GM12878 (cell line): ENCODE measurements at regions not wholly inside any gene's neighbourhood (a gene's known extent, or its start where the extent isn't known, plus 50 kb on each side); places are given as distances from the start of the nearest gene placed in this dataset.

Experiments
- ATF2 ChIP-seq: IDR thresholded peaks from 2 replicates; pipeline ENCODE4 v1.6.1; 2012; ENCODE audit warnings: low read length, inconsistent platforms
- BCL3 ChIP-seq: IDR thresholded peaks from 2 replicates; pipeline ENCODE4 v1.6.1; 2011; ENCODE audit warnings: borderline replicate concordance, low read depth, mild to moderate bottlenecking, moderate library complexity, low read length; ENCODE audit not compliant: insufficient read depth, poor library complexity, severe bottlenecking
- EED ChIP-seq: sonication (generic); IDR thresholded peaks from 2 replicates; pipeline ENCODE4 v1.6.1; 2016; ENCODE audit warnings: antibody characterized with exemption, low read depth
- EP300 ChIP-seq, 2 experiments: fragments of 150-350 bp in 1 of 2; IDR thresholded peaks; 2 replicates each; pipeline ENCODE4 v1.6.1; 2011 to 2012; ENCODE audit warnings: low read depth in 2 of 2, low read length in 2 of 2, borderline replicate concordance in 1 of 2, improper control_type of control experiment in 1 of 2, inconsistent platforms in 1 of 2; ENCODE audit not compliant: control insufficient read depth in 1 of 2
- FOXM1 ChIP-seq: IDR thresholded peaks from 2 replicates; pipeline ENCODE4 v1.6.1; 2012; ENCODE audit warnings: low read depth, mild to moderate bottlenecking, inconsistent platforms, low read length, moderate library complexity
- HSF1 ChIP-seq: fragments of 150-350 bp; IDR thresholded peaks from 2 replicates; pipeline ENCODE4 v1.6.1; 2014; ENCODE audit warnings: mild to moderate bottlenecking, low read depth, low read length
- JUNB ChIP-seq: IDR thresholded peaks from 2 replicates; pipeline ENCODE4 v1.6.1; 2016; ENCODE audit warnings: antibody characterized with exemption, mild to moderate bottlenecking
- KDM1A ChIP-seq: fragments of 200-600 bp; sonication (generic); IDR thresholded peaks from 2 replicates; pipeline ENCODE4 v1.6.1; 2016; ENCODE audit warnings: borderline replicate concordance
- MEF2B ChIP-seq: fragments of 450-650 bp; IDR thresholded peaks from 2 replicates; pipeline ENCODE4 v1.6.1; 2018; ENCODE audit warnings: mild to moderate bottlenecking, moderate library complexity; ENCODE audit not compliant: partially characterized antibody, poor library complexity, severe bottlenecking
- NFIC ChIP-seq: IDR thresholded peaks from 2 replicates; pipeline ENCODE4 v1.6.1; 2012; ENCODE audit warnings: low read depth, mild to moderate bottlenecking, inconsistent platforms, low read length, moderate library complexity
- POU2F2 ChIP-seq: IDR thresholded peaks from 3 replicates; pipeline ENCODE4 v1.6.1; 2011; ENCODE audit warnings: low read depth, mild to moderate bottlenecking, low read length, borderline replicate concordance
- SKIL ChIP-seq: fragments of 450-650 bp; IDR thresholded peaks from 2 replicates; pipeline ENCODE4 v1.6.1; 2017; ENCODE audit warnings: mild to moderate bottlenecking, low read depth, inconsistent platforms; ENCODE audit not compliant: poor library complexity, severe bottlenecking
- SMARCA5 ChIP-seq: fragments of 450-650 bp; IDR thresholded peaks from 2 replicates; pipeline ENCODE4 v1.6.1; 2017; ENCODE audit warnings: mild to moderate bottlenecking
- SP1 ChIP-seq: IDR thresholded peaks from one replicate; pipeline ENCODE4 v1.6.1; 2011; ENCODE audit warnings: low read depth, low read length
- TCF7 ChIP-seq: IDR thresholded peaks from 2 replicates; pipeline ENCODE4 v1.6.1; 2014; ENCODE audit warnings: antibody characterized with exemption, borderline replicate concordance
- ZBTB11 ChIP-seq: fragments of 450-650 bp; formaldehyde crosslinking; IDR thresholded peaks from 2 replicates; pipeline ENCODE4 v1.5.0; 2022; ENCODE audit warnings: mild to moderate bottlenecking, missing genetic modification characterization
- ZNF24 ChIP-seq: fragments of 450-650 bp; IDR thresholded peaks from 2 replicates; pipeline ENCODE4 v1.6.1; 2017; ENCODE audit warnings: antibody characterized with exemption, mild to moderate bottlenecking

- no peak for TF ChIP-seq HSF1
- TF ChIP-seq SP1 = peak; percentile 8
- TF ChIP-seq ZBTB11 (CRISPR knock-in tag) = no peak
- peak; percentile 56; the same call in 2 of the 3 replicates for TF ChIP-seq POU2F2
- peak; percentile 97 for TF ChIP-seq EED
- peak; percentile 76 for TF ChIP-seq FOXM1
- TF ChIP-seq ATF2 = peak; percentile 82
- peak; percentile 96 for TF ChIP-seq JUNB
- peak; percentile 59 for TF ChIP-seq BCL3
- TF ChIP-seq EP300 (IDR thresholded peaks at IDR 0.05; ENCODE audit: borderline replicate concordance in 1 of 2, control insufficient read depth in 1 of 2, low read depth in 2 of 2, low read length in 2 of 2) = peak; percentile 52 to 59; a peak in 2 of 4 replicates
- peak; percentile 91 for TF ChIP-seq NFIC
- TF ChIP-seq KDM1A = no peak
- no peak for TF ChIP-seq SMARCA5
- 0 out of 2 replicates have a peak, but pooled peaks have one; percentile 37 for TF ChIP-seq ZNF24
- peak; percentile 14 for TF ChIP-seq MEF2B
- TF ChIP-seq TCF7 = peak; percentile 53; the same call in 1 of the 2 replicates
- peak; percentile 45 for TF ChIP-seq SKIL
These were observed 193.3 kb upstream of the PROK2 start (continued) for GRCh38 chr3:71978150-71978721.
